ENCODE measurements at regions not wholly inside any gene's neighbourhood (a gene's known extent, or its start where the extent isn't known, plus 50 kb on each side); places are given as distances from the start of the nearest gene placed in this dataset.

GRCh38 chr15:94002041-94002440, 229.3 kb upstream of the MCTP2 start (continued):
- TF ChIP-seq ZBTB40 (IDR thresholded peaks at IDR 0.05; ENCODE audit: borderline replicate concordance) (no peak), SIX5 (IDR thresholded peaks at IDR 0.05; ENCODE audit: low read depth, low read length, severe bottlenecking) (no peak), POLR2AphosphoS2 (IDR thresholded peaks at IDR 0.05; ENCODE audit: low read depth, low read length) (no peak), IRF4 (IDR thresholded peaks at IDR 0.05; ENCODE audit: low read depth, low read length) (no peak), USF1 (IDR thresholded peaks at IDR 0.05; ENCODE audit: borderline replicate concordance, extremely low read length, insufficient read depth, low read depth, low read length) (no peak)

GRCh38 chr15:94001255-94001801, 230.0 kb upstream of the MCTP2 start:
- Histone ChIP-seq H3K9ac (ENCODE audit: control insufficient read depth, insufficient read depth, low read length) (no peak overlapping the region), H3K36me3 (ENCODE audit: control insufficient read depth in 2 of 2, insufficient read depth in 2 of 2, low read length in 1 of 2) (no peaks in the 10 kb centered on the region), H3K9me3 (replicated peaks; ENCODE audit: control insufficient read depth, insufficient read depth, low read length) (no peaks in the 10 kb centered on the region), H3K4me3 (no peak overlapping the region), H2AFZ (ENCODE audit: control insufficient read depth, low read depth, low read length) (no peak overlapping the region), H4K20me1 (ENCODE audit: control insufficient read depth, insufficient read depth) (no peaks in the 10 kb centered on the region), H3K27ac (ENCODE audit: control insufficient read depth, insufficient read depth) (no peak overlapping the region), H3K4me2 (ENCODE audit: control insufficient read depth, insufficient read depth) (no peak overlapping the region), H3K79me2 (ENCODE audit: control insufficient read depth, insufficient read depth, low read length) (no peaks in the 10 kb centered on the region), H3K4me1 (ENCODE audit: control insufficient read depth, insufficient read depth, low read length) (no peaks in the 10 kb centered on the region), H3K27me3 (replicated peaks in 1 of 2; ENCODE audit: control insufficient read depth in 2 of 2, insufficient read depth in 2 of 2, low read length in 1 of 2) (no peaks in the 10 kb centered on the region)
- ATAC-seq = no peak
- SMC1A ChIA-PET (ENCODE audit: uncharacterized antibody, unreplicated experiment) = no interaction called here
- intact Hi-C loops (cut with micrococcal nuclease; ENCODE audit: unreplicated experiment) (no loop called here), in situ Hi-C loops (cut with MboI) (no loop called here)
- no peak for DNase-seq (ENCODE audit: low read depth, low spot score)
- POLR2A ChIA-PET = no interaction called here
- WGBS (ENCODE audit: insufficient coverage, insufficient replicate concordance, low lambda C conversion rate, missing lambda C conversion rate) = 0% methylated on average over 3 of the region's 3 CpGs
- TF ChIP-seq YY1 (IDR thresholded peaks at IDR 0.05; ENCODE audit: low read depth, low read length) (no peak), ZNF24 (IDR thresholded peaks at IDR 0.05) (no peak), ZNF592 (IDR thresholded peaks at IDR 0.05) (no peak), SMC3 (IDR thresholded peaks at IDR 0.05; ENCODE audit: borderline replicate concordance, low read length) (no peak), FOXK2 (IDR thresholded peaks at IDR 0.05) (no peak), CHD1 (IDR thresholded peaks at IDR 0.05; ENCODE audit: low read depth, low read length) (no peak)
- RAD21 ChIA-PET (ENCODE audit: unreplicated experiment) = no interaction called here
- CTCF ChIA-PET = interaction anchor here (0.6 to 1.0 kb wide), 2 partner anchors 14 to 118 kb away, joined by 3 read pairs; no protein-coding TSS in a partner anchor
- BruUV-seq (replicated peaks) = no TSS peak
- no peak for FAIRE-seq

Measured in GM12878 (cell line).